GM19467 (cell line): ENCODE measurements at regions not wholly inside any gene's neighbourhood (a gene's known extent, or its start where the extent isn't known, plus 50 kb on each side); places are given as distances from the start of the nearest gene placed in this dataset.

Source experiments
- ATAC-seq: cut with Tn5 transposase; IDR thresholded peaks from one replicate; pipeline ENCODE4 v1.9.1; 2021; ENCODE audit warnings: mild to moderate bottlenecking, moderate library complexity; ENCODE audit not compliant: unreplicated experiment

DNA sequence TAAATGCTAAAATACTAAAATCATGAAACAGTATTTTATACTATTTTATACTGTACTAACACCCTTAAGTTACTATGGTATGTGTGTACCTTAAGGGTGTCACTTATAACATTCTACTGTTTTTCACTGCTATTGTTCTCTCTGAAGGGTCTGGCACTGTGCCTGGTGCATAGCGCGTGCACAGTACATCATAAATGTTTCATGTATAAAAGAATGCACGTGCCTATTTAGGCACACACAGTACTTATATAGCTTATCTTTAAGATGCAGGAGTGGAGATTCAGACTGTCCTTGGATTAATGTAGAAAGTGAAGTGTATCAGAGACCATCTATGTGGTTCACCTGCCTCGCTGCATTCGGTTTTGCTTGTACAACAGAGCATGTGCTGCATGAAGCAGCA is 64.0 kb upstream of the SGK1 start:
- no peak for ATAC-seq

DNA sequence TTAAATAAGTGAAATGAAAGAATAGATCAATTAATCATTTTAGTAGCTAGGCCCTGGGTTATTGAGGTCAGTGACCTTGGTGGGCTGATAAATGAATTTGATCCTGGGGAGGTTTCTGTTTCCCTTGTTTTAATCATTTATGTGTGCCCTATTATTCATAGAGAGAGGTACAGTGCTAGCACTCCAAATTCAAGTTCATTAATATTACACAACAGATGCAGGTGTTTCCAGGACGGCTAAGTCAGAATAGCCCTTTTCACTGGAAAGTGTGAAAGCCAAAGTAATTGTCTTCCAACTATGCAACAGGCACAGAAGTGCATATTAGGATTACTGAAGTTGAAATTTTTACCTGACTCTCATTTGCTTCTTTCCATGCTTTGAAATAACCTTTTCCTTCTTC is 61.7 kb upstream of the SGK1 start:
- ATAC-seq: no peak

DNA sequence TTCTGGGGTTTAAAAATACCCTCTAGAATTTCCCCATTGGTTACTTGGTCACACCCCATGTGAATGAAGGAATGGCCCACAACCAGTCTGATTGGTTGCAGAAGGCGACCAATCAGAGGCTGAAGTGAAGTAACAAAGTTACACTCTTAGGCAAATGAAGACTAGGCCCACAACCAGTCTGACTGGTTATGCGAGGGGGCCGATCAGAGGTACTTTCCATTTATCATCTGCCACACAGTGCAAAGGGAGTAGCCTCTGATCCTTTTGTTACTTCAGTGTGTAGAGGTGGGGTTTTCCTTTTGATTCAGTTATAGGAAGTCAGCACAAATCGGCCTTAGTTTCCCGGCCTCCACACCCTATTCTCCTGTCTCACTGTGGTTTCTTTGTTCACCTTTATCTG is 61.2 kb upstream of the SGK1 start:
- peak; percentile 84 for ATAC-seq

DNA sequence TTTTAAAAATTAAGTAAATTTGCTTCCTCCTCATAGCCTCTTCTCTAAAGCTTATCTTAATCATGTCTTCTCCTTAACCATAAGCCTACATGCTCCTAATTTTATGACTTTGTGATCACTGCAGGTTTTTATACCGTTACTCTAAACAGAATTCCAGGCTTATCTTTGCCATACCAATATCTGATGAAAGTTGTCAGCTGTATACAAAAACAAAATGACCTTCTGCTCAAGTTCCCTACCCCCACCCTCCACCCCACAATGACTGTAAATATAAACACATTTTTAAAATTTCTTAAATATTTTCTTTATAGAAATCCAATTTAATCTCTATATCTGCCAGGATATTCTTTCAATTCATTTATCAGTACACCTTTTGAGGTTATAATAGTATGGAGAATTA is 60.5 kb upstream of the SGK1 start:
- no peak for ATAC-seq

DNA sequence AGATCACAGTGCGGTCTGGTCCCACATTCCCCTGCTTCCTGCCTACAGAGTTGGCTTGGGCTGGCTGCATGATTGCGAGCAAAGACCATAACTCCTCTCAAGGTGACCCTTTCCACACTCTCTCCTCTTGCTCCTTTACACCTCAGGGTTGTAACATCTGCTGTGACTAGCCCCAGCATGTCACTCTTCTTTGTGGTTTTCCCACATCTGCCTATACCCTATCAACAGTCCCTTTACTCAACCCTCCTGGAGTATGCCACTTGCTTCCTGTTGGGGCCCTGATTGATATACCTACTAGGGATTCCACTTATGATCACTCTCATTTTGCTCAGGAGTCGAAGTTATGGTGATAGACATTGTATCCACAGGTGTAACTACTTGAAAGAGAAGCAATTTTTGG is 58.9 kb upstream of the SGK1 start:
- no peak for ATAC-seq

DNA sequence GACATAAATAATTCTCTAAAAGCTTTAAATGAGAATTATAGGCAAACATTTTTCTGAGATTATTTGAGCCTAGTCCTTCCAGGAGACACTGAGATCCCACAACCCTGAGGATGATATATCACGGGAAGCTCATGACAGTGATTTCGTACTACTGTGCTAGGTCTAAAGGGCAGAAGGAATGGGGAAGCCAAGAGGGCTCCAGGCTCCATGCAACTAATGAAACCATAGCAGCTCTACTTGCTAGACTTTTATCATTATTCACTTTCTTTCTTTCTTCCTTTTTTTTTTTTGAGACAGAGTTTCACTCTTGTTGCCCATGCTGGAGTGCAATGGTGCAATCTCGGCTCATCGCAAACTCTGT is 57.3 kb upstream of the SGK1 start:
- ATAC-seq: no peak

DNA sequence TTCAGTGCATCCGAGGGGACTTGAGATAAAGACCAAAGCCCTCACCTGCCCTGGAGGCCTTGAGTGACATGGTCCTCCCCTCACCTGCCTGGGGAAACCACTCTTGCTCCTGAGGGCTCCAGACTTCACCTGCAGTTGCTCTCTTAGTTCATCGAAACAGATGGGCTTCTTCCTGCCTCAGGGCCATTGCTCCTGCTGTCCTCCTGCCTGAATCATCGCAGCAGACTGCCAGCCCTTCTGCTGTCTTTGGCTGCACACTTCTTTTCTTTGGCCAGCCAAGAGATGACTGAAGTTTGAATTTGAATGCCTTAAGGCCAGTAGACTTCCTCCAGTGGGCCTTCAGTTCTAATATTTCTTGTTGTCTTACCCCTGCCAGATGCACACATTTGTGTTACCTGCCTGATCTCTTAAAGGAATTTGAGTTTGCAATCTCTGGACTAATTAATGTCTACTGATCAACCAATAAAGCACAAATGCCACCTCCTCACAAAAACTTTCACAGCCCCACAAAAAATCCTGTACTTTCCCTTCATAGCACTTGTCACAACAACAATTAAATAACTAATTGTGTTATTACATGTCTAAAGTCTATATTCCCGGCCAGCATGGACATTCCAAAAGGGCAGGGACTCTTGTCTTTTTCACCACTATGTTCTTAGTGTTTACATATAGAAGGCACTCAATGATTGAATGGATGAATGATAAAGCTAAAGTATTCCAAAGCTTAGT is 56.7 kb upstream of the SGK1 start:
- no peak for ATAC-seq

DNA sequence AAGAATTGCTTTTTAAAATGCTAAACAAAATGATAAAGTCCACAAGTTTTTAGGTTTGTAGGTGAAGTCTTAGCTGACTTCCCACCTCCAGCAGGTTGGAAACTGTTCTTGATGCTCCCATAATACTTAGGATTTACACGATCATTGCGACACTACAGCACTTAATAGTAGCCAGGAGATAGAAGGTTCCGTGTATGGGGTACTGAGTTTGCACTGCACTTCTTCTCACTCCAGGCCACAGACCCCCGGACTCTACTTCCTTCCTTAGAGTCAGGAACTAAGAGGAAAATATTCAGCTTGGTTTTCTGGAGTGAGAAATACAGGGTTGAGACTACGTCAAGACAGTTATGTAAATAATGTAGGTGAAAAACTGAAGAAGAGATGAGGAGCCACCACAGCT is 56.1 kb upstream of the SGK1 start:
- no peak for ATAC-seq

DNA sequence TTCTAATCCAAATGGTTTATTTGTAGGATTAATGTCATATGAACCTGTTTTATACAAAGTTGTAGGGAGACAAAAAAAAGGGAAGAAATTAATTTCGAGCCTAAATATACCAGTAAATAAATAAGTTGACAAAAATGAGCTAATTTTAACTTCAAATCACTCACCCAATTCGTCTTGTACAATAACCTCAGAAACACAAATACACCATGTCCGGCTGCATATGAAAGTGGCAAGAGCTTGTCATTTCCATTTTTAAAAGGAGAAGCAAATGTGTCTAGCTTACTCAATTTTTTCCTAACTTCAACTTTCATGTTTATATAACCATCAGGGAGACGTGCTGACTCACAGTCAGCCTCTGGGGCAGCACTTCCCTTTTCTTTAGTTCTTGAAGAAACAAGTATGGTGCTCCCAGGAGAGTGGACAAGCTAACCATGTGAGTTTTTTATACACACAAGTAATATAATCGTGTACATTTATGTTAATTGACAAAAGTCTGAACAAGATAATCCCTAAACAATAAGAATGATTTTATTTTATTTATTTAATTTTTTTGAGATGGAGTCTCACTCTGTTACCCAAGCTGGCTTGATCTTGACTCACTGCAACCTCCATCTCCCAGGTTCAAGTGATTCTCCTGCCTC is 55.5 kb upstream of the SGK1 start:
- peak; percentile 81 for ATAC-seq

DNA sequence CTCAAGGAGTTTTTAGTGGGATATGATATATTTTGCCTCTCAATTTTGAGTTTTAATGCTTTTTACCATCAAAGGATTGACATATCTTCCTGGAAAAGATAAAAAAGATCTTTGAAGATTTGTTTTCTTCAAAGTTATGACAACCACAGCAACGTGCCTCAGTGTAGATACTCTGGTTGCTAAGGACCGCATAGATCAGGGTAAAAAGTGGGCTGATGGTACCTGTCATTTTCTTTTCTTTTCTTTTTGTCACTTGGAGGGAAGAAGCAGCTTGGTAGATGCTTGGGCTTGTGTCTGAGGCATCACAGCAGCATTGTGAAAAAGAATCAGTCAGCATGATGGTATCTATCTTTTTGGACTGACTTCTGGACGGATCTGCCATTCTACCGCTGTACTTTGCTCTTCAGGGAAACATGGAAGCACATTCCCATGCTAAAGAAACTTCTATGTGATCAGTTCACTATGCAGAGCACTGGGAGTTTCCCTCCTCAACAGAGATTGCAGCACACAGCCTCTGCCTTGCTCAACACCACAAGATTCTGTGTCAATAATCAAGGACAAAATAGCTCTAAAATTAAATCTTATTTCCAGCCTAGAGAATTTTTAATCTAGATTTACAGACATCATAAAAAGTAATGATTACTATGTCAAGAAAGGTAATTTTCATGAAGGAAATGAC is 54.8 kb upstream of the SGK1 start:
- no peak for ATAC-seq

DNA sequence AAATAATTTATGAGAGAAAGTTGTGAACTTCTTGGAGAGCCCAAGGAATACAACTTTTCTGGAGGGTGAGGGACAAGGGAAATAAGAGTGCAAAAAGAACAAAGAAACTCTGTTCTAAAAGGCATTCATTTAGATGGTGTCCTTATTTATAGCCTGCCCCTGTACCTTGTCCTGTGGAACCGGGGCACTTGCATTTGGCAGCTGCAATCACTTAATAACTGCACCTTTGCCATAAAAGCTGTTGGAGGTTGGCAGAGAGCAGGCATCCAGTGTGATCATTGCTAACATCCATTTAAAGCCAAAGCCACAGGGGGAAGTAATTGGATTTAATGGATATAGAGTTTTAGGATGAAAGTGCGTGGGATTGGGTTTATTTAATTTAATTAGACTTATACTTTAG is 50.8 kb upstream of the SGK1 start:
- no peak for ATAC-seq
